K562 (cell line): ENCODE measurements at regions not wholly inside any gene's neighbourhood (a gene's known extent, or its start where the extent isn't known, plus 50 kb on each side); places are given as distances from the start of the nearest gene placed in this dataset.
A peak's percentile ranks its signal among the peaks of the same experiment; 100 is the strongest.

Source experiments
- ATAC-seq: fragments of 200-7000 bp; cut with Tn5 transposase; 3 replicates; pipeline ENCODE4 v1.9.1; 2020; ENCODE audit warnings: moderate library complexity
- BruUV-seq: library from RNA; stranded (reverse); fragments of 400-500 nt; replicated peaks from 2 replicates; lab custom pipeline; 2021; lab: Mats Ljungman, UMichigan
- CTCF ChIA-PET: fragments of 300-600 bp; formaldehyde crosslinking; extraction: SDS; loops from one replicate; lab custom pipeline; 2021; ENCODE audit warnings: low intra/inter-chr PET ratio; lab: Yijun Ruan, JAX
- POLR2A ChIA-PET: fragments of 300-600, 350-650 bp; sonication (Branson Sonifier 250); formaldehyde crosslinking; extraction: SDS; loops from one replicate; lab custom pipeline; 2021; ENCODE audit warnings: antibody characterized with exemption, inconsistent platforms; lab: Yijun Ruan, JAX
- DNase-seq, 4 experiments: peaks; one replicate each; pipeline versions ENCODE4 v3.0.0 to v3.0.0-alpha.2; 2011 to 2018; ENCODE audit warnings: low spot score in 3 of 4, mixed read lengths in 3 of 4; ENCODE audit errors: extremely low read depth in 1 of 4
- FAIRE-seq: peaks from 2 replicates; lab custom pipeline; 2011; peaks lifted over from hg19 to GRCh38; lab: Jason Lieb, UNC
- H2AFZ ChIP-seq: 2 replicates; pipeline ENCODE4 v1.6.0; 2011; ENCODE audit warnings: low read depth, low read length, control low read depth, inconsistent platforms
- H3K27ac ChIP-seq: fragments of 200-600 bp; 3 replicates; pipeline ENCODE4 v1.8.0; 2011; ENCODE audit warnings: low read depth, mild to moderate bottlenecking, control low read depth, inconsistent platforms, low read length, moderate library complexity, mixed read lengths; ENCODE audit errors: extremely low read depth
- H3K27me3 ChIP-seq, 2 experiments: fragments of 300-600 bp in 1 of 2; 2 replicates in 1 of 2; 3 replicates in 1 of 2; pipeline versions ENCODE4 v1.6.0 to v1.8.0; 2011; ENCODE audit warnings: inconsistent platforms in 2 of 2, low read length in 2 of 2, mild to moderate bottlenecking in 1 of 2, mixed read lengths in 1 of 2, moderate library complexity in 1 of 2; ENCODE audit not compliant: control insufficient read depth in 2 of 2, insufficient read depth in 2 of 2
- H3K36me3 ChIP-seq: fragments of 300-600 bp; 3 replicates; pipeline ENCODE4 v1.8.0; 2011; ENCODE audit warnings: mild to moderate bottlenecking, low read length, inconsistent platforms; ENCODE audit not compliant: control insufficient read depth, insufficient read depth
- H3K4me1 ChIP-seq, 2 experiments: fragments of 200-600 bp in 1 of 2; replicated peaks in 1 of 2; 2 replicates in 1 of 2; 3 replicates in 1 of 2; pipeline versions ENCODE4 v1.5.1 to v1.8.0; 2011; ENCODE audit warnings: inconsistent platforms in 2 of 2, low read length in 2 of 2, mild to moderate bottlenecking in 1 of 2, mixed read lengths in 1 of 2, moderate library complexity in 1 of 2; ENCODE audit not compliant: control insufficient read depth in 2 of 2, insufficient read depth in 2 of 2
- H3K4me2 ChIP-seq: 2 replicates; pipeline ENCODE4 v1.6.1; 2011; ENCODE audit warnings: low read length, control low read depth, inconsistent platforms, mixed read lengths; ENCODE audit not compliant: insufficient read depth
- H3K4me3 ChIP-seq: fragments of 200-600 bp; sonication (generic), shearing (Covaris generic); 2 replicates; pipeline ENCODE4 v1.5.1; 2016; ENCODE audit warnings: control low read depth, inconsistent platforms
- H3K79me2 ChIP-seq: fragments of 200-600 bp; 3 replicates; pipeline ENCODE4 v1.8.0; 2011; ENCODE audit warnings: low read length, inconsistent platforms; ENCODE audit not compliant: control insufficient read depth, insufficient read depth
- H3K9ac ChIP-seq, 2 experiments: 2 replicates each; pipeline versions ENCODE4 v1.6.0 to v1.6.1; 2011; ENCODE audit warnings: low read depth in 2 of 2, low read length in 2 of 2, control low read depth in 1 of 2, inconsistent platforms in 1 of 2, mild to moderate bottlenecking in 1 of 2, mixed read lengths in 1 of 2; ENCODE audit not compliant: insufficient read depth in 1 of 2
- H3K9me1 ChIP-seq: one replicate; pipeline ENCODE4 v1.6.0; 2011; ENCODE audit warnings: inconsistent platforms, mild to moderate bottlenecking, low read length, moderate library complexity; ENCODE audit not compliant: control insufficient read depth, insufficient read depth
- H3K9me3 ChIP-seq: replicated peaks from 2 replicates; pipeline ENCODE4 v1.5.1; 2011; ENCODE audit warnings: low read depth, low read length, inconsistent platforms; ENCODE audit not compliant: control insufficient read depth, insufficient read depth
- H4K20me1 ChIP-seq: replicated peaks from 2 replicates; pipeline ENCODE4 v1.6.1; 2011; ENCODE audit warnings: low read length, inconsistent platforms, mixed read lengths; ENCODE audit not compliant: control insufficient read depth, insufficient read depth
- DACH1 ChIP-seq: fragments of 450-650 bp; IDR thresholded peaks from 2 replicates; pipeline ENCODE4 v1.6.1; 2018; ENCODE audit not compliant: partially characterized antibody
- GATAD2B ChIP-seq: fragments of 450-650 bp; IDR thresholded peaks from 2 replicates; pipeline ENCODE4 v1.6.1; 2017; ENCODE audit warnings: mild to moderate bottlenecking, borderline replicate concordance
- HDAC1 ChIP-seq, 2 experiments: fragments of 450-650 bp; IDR thresholded peaks; 2 replicates each; pipeline ENCODE4 v1.6.1; 2016 to 2017; ENCODE audit warnings: inconsistent platforms in 1 of 2, mild to moderate bottlenecking in 1 of 2, moderate library complexity in 1 of 2
- NBN ChIP-seq: fragments of 450-650 bp; IDR thresholded peaks from 2 replicates; pipeline ENCODE4 v1.6.1; 2016; ENCODE audit warnings: low read depth, mild to moderate bottlenecking
- NCOR1 ChIP-seq: fragments of 450-650 bp; IDR thresholded peaks from 2 replicates; pipeline ENCODE4 v1.6.1; 2016; ENCODE audit warnings: mild to moderate bottlenecking, moderate library complexity
- NFRKB ChIP-seq: fragments of 450-650 bp; IDR thresholded peaks from 2 replicates; pipeline ENCODE4 v1.6.1; 2016; ENCODE audit warnings: low read depth
- PCBP2 ChIP-seq: fragments of 200-400 bp; formaldehyde crosslinking; IDR thresholded peaks from 2 replicates; pipeline ENCODE4 v1.6.1; 2018; ENCODE audit warnings: low read length, low read depth, mild to moderate bottlenecking, moderate library complexity; ENCODE audit not compliant: poor library complexity, severe bottlenecking
- PHB ChIP-seq: fragments of 250-450 bp; sonication (Bioruptor Pico); IDR thresholded peaks from 2 replicates; pipeline ENCODE4 v1.5.0; 2021
- POLR2G ChIP-seq: fragments of 200-400 bp; formaldehyde crosslinking; IDR thresholded peaks from 2 replicates; pipeline ENCODE4 v1.6.1; 2017; ENCODE audit warnings: low read depth, mild to moderate bottlenecking, antibody characterized with exemption, low read length, moderate library complexity
- SETDB1 ChIP-seq: IDR thresholded peaks from one replicate; pipeline ENCODE4 v1.6.1; 2012; ENCODE audit warnings: low read length, control low read depth, inconsistent platforms
- SMAD2 ChIP-seq: fragments of 150-350 bp; IDR thresholded peaks from 2 replicates; pipeline ENCODE4 v1.6.1; 2014; ENCODE audit warnings: low read depth, mild to moderate bottlenecking, low read length
- ZNF324 ChIP-seq: fragments of 250-450 bp; sonication (Bioruptor Pico); IDR thresholded peaks from 2 replicates; pipeline ENCODE4 v1.4.0; 2020; ENCODE audit warnings: mild to moderate bottlenecking
- ZNF444 ChIP-seq: fragments of 250-450 bp; sonication (Bioruptor Pico); IDR thresholded peaks from 2 replicates; pipeline ENCODE4 v1.4.0; 2020; ENCODE audit warnings: mild to moderate bottlenecking, moderate library complexity
- WGBS: fragments of 100-300 bp; shearing (Covaris generic); methylation state at CpG from one replicate; pipeline ENCODE4 v1.1.6; 2016; ENCODE audit warnings: low coverage, mixed read lengths; ENCODE audit not compliant: insufficient coverage; ENCODE audit errors: missing lambda C conversion rate; 5-methylcytosine and 5-hydroxymethylcytosine counted together
- in situ Hi-C: fragments of 300-500 bp; cut with MboI; formaldehyde crosslinking; loops from 4 replicates; pipeline ENCODE4 v1.15.0; 2018; ENCODE audit warnings: inconsistent platforms, mixed read lengths
- intact Hi-C: fragments of 100-400 bp; cut with micrococcal nuclease; formaldehyde crosslinking; loops from 2 replicates; pipeline ENCODE4 v1.14.2; 2022
- TF ChIP-seq, protein P1 (sequence below): sonication (generic); formaldehyde crosslinking; IDR thresholded peaks from 2 replicates; pipeline ENCODE4 v1.8.1; 2022; ENCODE audit warnings: missing genetic modification reagents
- TF ChIP-seq, protein P2 (sequence below), 3 experiments: fragments of 200-800 bp in 1 of 3; sonication (Bioruptor generic) in 1 of 3; sonication (generic) in 1 of 3; formaldehyde crosslinking in 1 of 3; IDR thresholded peaks; 2 replicates each; pipeline versions ENCODE4 v1.6.1 to v1.8.0; 2016 to 2022; ENCODE audit warnings: mild to moderate bottlenecking in 2 of 3, missing compliant biosample characterization in 2 of 3, missing genetic modification characterization in 2 of 3, missing genetic modification reagents in 1 of 3

DNA sequence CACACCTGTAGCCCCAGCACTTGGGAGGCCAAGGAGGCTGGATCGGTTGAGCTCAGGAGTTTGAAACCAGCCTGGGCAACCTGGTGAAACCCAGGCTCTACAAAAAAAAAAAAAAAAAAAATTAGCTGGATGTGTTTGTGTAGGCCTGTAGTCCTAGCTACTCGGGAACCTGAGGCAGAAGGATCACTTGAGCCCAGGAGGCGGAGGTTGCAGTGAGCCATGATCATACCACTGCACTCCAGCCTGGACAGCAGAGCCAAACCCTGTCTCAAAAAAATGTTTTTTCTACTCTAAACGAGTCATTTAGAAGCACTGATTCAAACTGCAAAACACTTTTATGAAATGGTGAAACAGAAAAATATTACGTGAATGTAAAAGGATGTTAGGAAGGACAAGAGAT is 69.1 kb upstream of the SLC39A10 start:
- H2AFZ ChIP-seq = no peak overlapping the region
- in situ Hi-C loops = no loop called here
- no TSS peak for BruUV-seq
- DNase-seq (no peak), ATAC-seq (no peak), FAIRE-seq (no peak)
- no peak overlapping the region for H3K9ac ChIP-seq
- ChIA-PET CTCF (no interaction called here), POLR2A (interaction anchor here (0.6 kb wide), 1 partner anchor 18 kb away, joined by 3 read pairs; no protein-coding TSS in a partner anchor)
- no peaks in the 10 kb centered on the region for H3K36me3 ChIP-seq
- H3K79me2 ChIP-seq = no peaks in the 10 kb centered on the region
- H3K9me1 ChIP-seq = no peaks in the 10 kb centered on the region
- H4K20me1 ChIP-seq = no peaks in the 10 kb centered on the region
- H3K27ac ChIP-seq = no peak overlapping the region
- TF ChIP-seq GATAD2B = no peak
- TF ChIP-seq NFRKB = no peak
- TF ChIP-seq SETDB1 = no peak
- TF ChIP-seq NBN = no peak
- no peak for TF ChIP-seq ZNF444 (CRISPR knock-in tag)
- H3K9me3 ChIP-seq = no peaks in the 10 kb centered on the region
- H3K27me3 ChIP-seq = no peaks in the 10 kb centered on the region
- no peak overlapping the region for H3K4me3 ChIP-seq
- WGBS = 57% methylated on average over 5 of the region's 5 CpGs
- intact Hi-C loops = no loop called here
- no peaks in the 10 kb centered on the region; a peak in 1 of 5 replicates for H3K4me1 ChIP-seq
- H3K4me2 ChIP-seq = no peak overlapping the region

DNA sequence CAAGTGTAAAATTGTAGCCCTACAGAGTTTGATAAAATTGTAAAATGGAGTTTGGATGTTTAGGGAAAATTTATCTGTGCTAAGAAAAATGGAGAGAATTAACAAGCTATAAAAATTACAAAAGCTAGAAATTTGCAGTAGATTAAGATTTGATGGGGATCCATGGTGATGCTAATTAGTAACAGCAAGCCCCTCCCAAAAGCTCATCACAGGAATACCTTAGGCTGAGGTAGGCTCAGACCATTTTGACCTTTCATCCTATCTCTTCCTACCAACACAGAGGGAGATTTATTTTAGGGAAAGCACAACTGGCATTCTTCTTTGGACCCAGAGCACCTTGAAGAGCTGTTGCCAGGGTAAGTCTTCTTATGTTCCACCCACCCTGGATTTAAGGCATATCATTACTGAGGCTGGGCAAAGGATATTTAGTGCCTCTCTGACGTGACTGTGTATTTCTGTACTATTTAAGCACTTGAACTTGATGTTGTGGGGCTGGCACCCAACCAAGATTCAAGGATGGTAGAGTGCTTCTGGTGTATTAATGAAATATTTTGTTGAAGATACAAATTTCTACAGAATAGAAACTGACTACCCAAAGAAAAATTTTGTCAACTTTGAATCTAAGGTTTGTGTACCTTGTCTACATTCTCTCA is 70.8 kb upstream of the SLC39A10 start:
- H3K4me1 ChIP-seq = no peaks in the 10 kb centered on the region
- H3K9ac ChIP-seq = no peak overlapping the region
- intact Hi-C loops (no loop called here), in situ Hi-C loops (no loop called here)
- ChIA-PET CTCF (no interaction called here), POLR2A (interaction anchor here (1.2 kb wide), 1 partner anchor 22 kb away, joined by 3 read pairs; no protein-coding TSS in a partner anchor)
- no peak overlapping the region for H3K27ac ChIP-seq
- no peak for ATAC-seq
- H3K4me3 ChIP-seq = no peak overlapping the region
- H3K79me2 ChIP-seq = no peaks in the 10 kb centered on the region
- H2AFZ ChIP-seq = peak overlapping the region; percentile 32; the same call in 1 of the 2 replicates
- TF ChIP-seq POLR2G = no peak
- TF ChIP-seq, protein P1, sequence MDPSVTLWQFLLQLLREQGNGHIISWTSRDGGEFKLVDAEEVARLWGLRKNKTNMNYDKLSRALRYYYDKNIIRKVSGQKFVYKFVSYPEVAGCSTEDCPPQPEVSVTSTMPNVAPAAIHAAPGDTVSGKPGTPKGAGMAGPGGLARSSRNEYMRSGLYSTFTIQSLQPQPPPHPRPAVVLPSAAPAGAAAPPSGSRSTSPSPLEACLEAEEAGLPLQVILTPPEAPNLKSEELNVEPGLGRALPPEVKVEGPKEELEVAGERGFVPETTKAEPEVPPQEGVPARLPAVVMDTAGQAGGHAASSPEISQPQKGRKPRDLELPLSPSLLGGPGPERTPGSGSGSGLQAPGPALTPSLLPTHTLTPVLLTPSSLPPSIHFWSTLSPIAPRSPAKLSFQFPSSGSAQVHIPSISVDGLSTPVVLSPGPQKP (CRISPR knock-in tag) = no peak
- no peak for TF ChIP-seq NCOR1
- no peak for TF ChIP-seq PCBP2
- no peak for TF ChIP-seq GATAD2B
- no peak for TF ChIP-seq HDAC1 (IDR thresholded peaks at IDR 0.05)
- no peak for TF ChIP-seq DACH1
- no peak for TF ChIP-seq PHB (CRISPR knock-in tag)
- no peak for TF ChIP-seq ZNF324
- TF ChIP-seq, protein P2, sequence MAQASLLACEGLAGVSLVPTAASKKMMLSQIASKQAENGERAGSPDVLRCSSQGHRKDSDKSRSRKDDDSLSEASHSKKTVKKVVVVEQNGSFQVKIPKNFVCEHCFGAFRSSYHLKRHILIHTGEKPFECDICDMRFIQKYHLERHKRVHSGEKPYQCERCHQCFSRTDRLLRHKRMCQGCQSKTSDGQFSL (CRISPR knock-in tag; IDR thresholded peaks at IDR 0.05) = no peak
- TF ChIP-seq, protein P2 (tag; IDR thresholded peaks at IDR 0.05) = no peak
- TF ChIP-seq SMAD2 = no peak
- BruUV-seq = no TSS peak
- no peaks in the 10 kb centered on the region for H3K9me3 ChIP-seq
- no peaks in the 10 kb centered on the region for H3K27me3 ChIP-seq
- 82% methylated on average over 1 of the region's 1 CpG for WGBS
- no peaks in the 10 kb centered on the region for H4K20me1 ChIP-seq
- no peaks in the 10 kb centered on the region for H3K36me3 ChIP-seq
- FAIRE-seq = no peak
- no peak overlapping the region for H3K4me2 ChIP-seq
- DNase-seq = no peak
- H3K9me1 ChIP-seq = no peaks in the 10 kb centered on the region
